ENCODE measurements at regions not wholly inside any gene's neighbourhood (a gene's known extent, or its start where the extent isn't known, plus 50 kb on each side); places are given as distances from the start of the nearest gene placed in this dataset.

DNA sequence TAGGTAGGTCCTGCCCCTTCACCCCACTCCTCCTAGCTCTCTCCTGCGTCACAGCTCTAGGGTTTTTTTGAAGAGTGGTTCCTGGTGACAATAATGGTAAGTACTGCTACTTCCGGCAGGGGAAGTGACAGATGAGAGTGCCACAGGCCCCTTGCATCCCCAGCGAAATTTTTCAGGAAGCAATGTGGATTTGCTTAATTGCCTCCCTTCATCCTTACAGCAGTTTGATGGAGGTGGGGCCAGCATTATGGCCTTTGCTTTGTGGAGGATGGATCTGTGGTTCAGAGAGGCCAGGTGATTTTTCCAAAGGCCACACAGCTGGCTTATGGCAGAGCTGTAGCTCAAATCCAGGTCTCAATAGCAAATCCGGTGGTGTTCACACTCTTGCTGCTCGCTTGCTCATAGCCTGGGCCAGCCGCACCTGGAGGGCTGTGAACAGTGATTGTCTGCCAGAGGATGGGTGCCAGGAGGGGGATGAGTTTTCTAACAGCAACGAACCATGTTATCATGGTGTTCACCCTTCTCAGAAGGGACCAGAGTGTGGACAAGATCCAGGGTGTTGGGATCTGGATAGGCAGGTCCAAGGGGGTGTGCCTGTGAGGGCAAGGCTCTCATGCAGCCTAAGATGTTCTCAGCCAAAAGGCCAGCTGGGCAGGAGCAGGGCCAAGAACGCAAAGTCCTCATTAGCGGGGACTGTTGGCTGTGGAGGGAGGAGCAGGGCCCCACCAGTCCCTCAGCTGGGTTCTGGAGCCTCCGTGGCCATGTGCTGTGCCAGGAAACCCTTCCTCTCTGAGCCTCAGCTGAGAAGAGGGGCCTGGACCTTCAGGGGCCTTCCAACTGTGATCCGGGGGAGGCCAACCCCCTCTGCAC, 89.0 kb downstream of the EMX2 start:
- TF ChIP-seq, protein P1, sequence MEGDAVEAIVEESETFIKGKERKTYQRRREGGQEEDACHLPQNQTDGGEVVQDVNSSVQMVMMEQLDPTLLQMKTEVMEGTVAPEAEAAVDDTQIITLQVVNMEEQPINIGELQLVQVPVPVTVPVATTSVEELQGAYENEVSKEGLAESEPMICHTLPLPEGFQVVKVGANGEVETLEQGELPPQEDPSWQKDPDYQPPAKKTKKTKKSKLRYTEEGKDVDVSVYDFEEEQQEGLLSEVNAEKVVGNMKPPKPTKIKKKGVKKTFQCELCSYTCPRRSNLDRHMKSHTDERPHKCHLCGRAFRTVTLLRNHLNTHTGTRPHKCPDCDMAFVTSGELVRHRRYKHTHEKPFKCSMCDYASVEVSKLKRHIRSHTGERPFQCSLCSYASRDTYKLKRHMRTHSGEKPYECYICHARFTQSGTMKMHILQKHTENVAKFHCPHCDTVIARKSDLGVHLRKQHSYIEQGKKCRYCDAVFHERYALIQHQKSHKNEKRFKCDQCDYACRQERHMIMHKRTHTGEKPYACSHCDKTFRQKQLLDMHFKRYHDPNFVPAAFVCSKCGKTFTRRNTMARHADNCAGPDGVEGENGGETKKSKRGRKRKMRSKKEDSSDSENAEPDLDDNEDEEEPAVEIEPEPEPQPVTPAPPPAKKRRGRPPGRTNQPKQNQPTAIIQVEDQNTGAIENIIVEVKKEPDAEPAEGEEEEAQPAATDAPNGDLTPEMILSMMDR (IDR thresholded peaks at IDR 0.05; ENCODE audit: extremely low read depth in 1 of 2, insufficient read depth in 1 of 2, low read depth in 1 of 2, low read length in 2 of 2): no peak
- TF ChIP-seq POLR2A (IDR thresholded peaks at IDR 0.05; ENCODE audit: low read depth, low read length) (no peak), EZH2 (IDR thresholded peaks at IDR 0.05; ENCODE audit: borderline replicate concordance, low read depth, low read length, severe bottlenecking) (no peak), JUN (IDR thresholded peaks at IDR 0.05; ENCODE audit: borderline replicate concordance, insufficient read depth, insufficient read length, low read depth) (no peak), POLR2AphosphoS5 (IDR thresholded peaks at IDR 0.05; ENCODE audit: insufficient read depth, low read depth, low read length) (no peak), MYC (IDR thresholded peaks at IDR 0.05; ENCODE audit: low read depth, low read length) (no peak), FOS (IDR thresholded peaks at IDR 0.05; ENCODE audit: borderline replicate concordance, insufficient read depth, low read length) (no peak), GATA2 (IDR thresholded peaks at IDR 0.05; ENCODE audit: insufficient read depth, insufficient read length, low read depth, low read length) (no peak)
- TF ChIP-seq, protein P2, sequence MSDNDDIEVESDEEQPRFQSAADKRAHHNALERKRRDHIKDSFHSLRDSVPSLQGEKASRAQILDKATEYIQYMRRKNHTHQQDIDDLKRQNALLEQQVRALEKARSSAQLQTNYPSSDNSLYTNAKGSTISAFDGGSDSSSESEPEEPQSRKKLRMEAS (IDR thresholded peaks at IDR 0.05; ENCODE audit: insufficient read depth, insufficient read length): no peak

Data from endothelial cell of umbilical vein (primary cell).